ENCODE measurements at regions not wholly inside any gene's neighbourhood (a gene's known extent, or its start where the extent isn't known, plus 50 kb on each side); places are given as distances from the start of the nearest gene placed in this dataset.

DNA sequence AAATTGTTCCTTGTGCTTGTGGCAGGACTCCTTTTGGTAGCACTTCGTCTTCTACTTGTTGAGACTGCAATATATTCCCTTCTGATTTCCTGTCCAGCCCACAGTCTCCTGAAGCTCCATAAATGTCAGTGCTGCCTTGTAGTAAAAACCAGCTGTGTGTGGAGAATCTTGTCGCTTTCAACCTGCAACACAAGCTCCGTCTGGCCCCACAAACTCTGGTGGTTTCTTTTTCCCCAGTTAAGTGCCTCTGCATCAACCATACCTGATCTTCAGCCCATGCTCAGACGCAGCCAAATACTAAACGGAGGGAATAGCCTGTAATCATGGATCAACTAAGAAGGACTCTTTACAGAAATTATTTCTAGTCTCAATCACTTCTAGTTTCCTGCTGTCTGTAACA is 1133.3 kb upstream of the ADGRB3 start:
- Histone ChIP-seq H3K79me2 (ENCODE audit: control insufficient read depth, insufficient read depth, low read length) (no peaks in the 10 kb centered on the region), H3K4me3 (no peak overlapping the region), H4K20me1 (replicated peaks; ENCODE audit: control insufficient read depth, insufficient read depth, low read length) (no peaks in the 10 kb centered on the region), H3K36me3 (ENCODE audit: control insufficient read depth, insufficient read depth, low read length) (no peaks in the 10 kb centered on the region), H2AFZ (ENCODE audit: low read depth, low read length) (peak overlapping the region; percentile 90), H3K4me1 (replicated peaks in 1 of 2; ENCODE audit: control insufficient read depth in 2 of 2, insufficient read depth in 2 of 2, low read length in 2 of 2) (no peaks in the 10 kb centered on the region), H3K9me3 (replicated peaks; ENCODE audit: control insufficient read depth, insufficient read depth, low read depth, low read length) (no peaks in the 10 kb centered on the region), H3K27me3 (ENCODE audit: control insufficient read depth in 2 of 2, insufficient read depth in 2 of 2, low read length in 2 of 2) (no peaks in the 10 kb centered on the region), H3K9me1 (ENCODE audit: control insufficient read depth, insufficient read depth, low read length) (no peaks in the 10 kb centered on the region), H3K4me2 (ENCODE audit: insufficient read depth, low read length) (peak overlapping the region; percentile 42), H3K27ac (ENCODE audit: extremely low read depth, low read depth, low read length) (peak overlapping the region; percentile 51; the same call in 2 of the 3 replicates), H3K9ac (ENCODE audit: insufficient read depth in 1 of 2, low read depth in 2 of 2, low read length in 2 of 2) (peak overlapping the region in 1 of 2 experiments; percentile 45; a peak in 2 of 4 replicates)
- intact Hi-C loops (cut with micrococcal nuclease) (no loop called here), in situ Hi-C loops (cut with MboI) (no loop called here)
- no TSS peak for BruUV-seq (replicated peaks)
- ChIA-PET POLR2A (no interaction called here), CTCF (ENCODE audit: low intra/inter-chr PET ratio) (no interaction called here)
- peak; percentile 80 for ATAC-seq
- 6% methylated on average over 5 of the region's 5 CpGs for WGBS (ENCODE audit: insufficient coverage, low coverage, missing lambda C conversion rate)
- no peak for TF ChIP-seq PRMT5 (CRISPR knock-in tag; IDR thresholded peaks at IDR 0.05)
- FAIRE-seq, result peak; percentile 69
- peak in 2 of 4 experiments; percentile 6 to 27 for DNase-seq (ENCODE audit: extremely low read depth in 1 of 4, low spot score in 3 of 4)

DNA sequence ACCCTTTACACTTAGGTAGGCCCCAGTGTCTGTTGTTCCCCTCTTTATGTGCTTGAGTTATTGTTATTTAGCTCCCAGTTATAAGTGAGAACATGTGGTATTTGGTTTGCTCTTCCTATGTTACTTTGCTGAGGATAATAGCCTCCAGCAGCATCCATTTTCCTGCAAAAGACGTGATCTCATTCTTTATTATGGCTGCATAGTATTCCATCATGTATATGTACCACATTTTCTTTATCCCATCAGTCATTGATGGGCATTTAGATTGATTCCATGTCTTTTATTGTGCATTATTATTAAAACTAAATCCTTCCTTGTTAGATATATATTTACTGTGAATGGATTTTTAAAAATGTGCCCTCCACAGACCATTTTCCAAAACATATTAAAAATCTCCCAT is 1137.3 kb upstream of the ADGRB3 start:
- Histone ChIP-seq H3K9me1 (ENCODE audit: control insufficient read depth, insufficient read depth, low read length) (no peaks in the 10 kb centered on the region), H3K9me3 (replicated peaks; ENCODE audit: control insufficient read depth, insufficient read depth, low read depth, low read length) (no peaks in the 10 kb centered on the region), H3K4me2 (ENCODE audit: insufficient read depth, low read length) (no peak overlapping the region), H3K9ac (ENCODE audit: insufficient read depth in 1 of 2, low read depth in 2 of 2, low read length in 2 of 2) (no peak overlapping the region), H3K27me3 (ENCODE audit: control insufficient read depth in 2 of 2, insufficient read depth in 2 of 2, low read length in 2 of 2) (no peaks in the 10 kb centered on the region), H2AFZ (ENCODE audit: low read depth, low read length) (no peak overlapping the region), H3K27ac (ENCODE audit: extremely low read depth, low read depth, low read length) (no peak overlapping the region), H3K36me3 (ENCODE audit: control insufficient read depth, insufficient read depth, low read length) (no peaks in the 10 kb centered on the region), H3K4me1 (replicated peaks in 1 of 2; ENCODE audit: control insufficient read depth in 2 of 2, insufficient read depth in 2 of 2, low read length in 2 of 2) (no peaks in the 10 kb centered on the region), H3K4me3 (no peak overlapping the region), H4K20me1 (replicated peaks; ENCODE audit: control insufficient read depth, insufficient read depth, low read length) (no peaks in the 10 kb centered on the region), H3K79me2 (ENCODE audit: control insufficient read depth, insufficient read depth, low read length) (no peaks in the 10 kb centered on the region)
- ChIA-PET POLR2A (no interaction called here), CTCF (ENCODE audit: low intra/inter-chr PET ratio) (no interaction called here)
- no peak for TF ChIP-seq POLR2AphosphoS5 (IDR thresholded peaks at IDR 0.05; ENCODE audit: control insufficient read depth, insufficient read depth, low read depth, low read length)
- peak; percentile 55 for TF ChIP-seq ZNF146 (CRISPR knock-in tag; IDR thresholded peaks at IDR 0.05; ENCODE audit: unreplicated experiment)
- ATAC-seq (no peak), FAIRE-seq (no peak), DNase-seq (ENCODE audit: extremely low read depth in 1 of 4, low spot score in 3 of 4) (no peak)
- no TSS peak for BruUV-seq (replicated peaks)
- in situ Hi-C loops (cut with MboI) (no loop called here), intact Hi-C loops (cut with micrococcal nuclease) (no loop called here)
- WGBS (ENCODE audit: insufficient coverage, low coverage, missing lambda C conversion rate), result 48% methylated on average over 1 of the region's 1 CpG

Data from K562 (cell line).